MCF 10A (cell line): ENCODE measurements at regions not wholly inside any gene's neighbourhood (a gene's known extent, or its start where the extent isn't known, plus 50 kb on each side); places are given as distances from the start of the nearest gene placed in this dataset.

Experiments
- BruUV-seq: library from RNA; stranded (reverse); fragments of 400-500 nt; replicated peaks from 2 replicates; lab custom pipeline; 2021; lab: Mats Ljungman, UMichigan
- CTCF ChIA-PET: fragments of 300-600 bp; sonication (Branson Sonifier 250); formaldehyde crosslinking; extraction: SDS; loops from one replicate; lab custom pipeline; 2021; ENCODE audit warnings: antibody characterized with exemption, inconsistent platforms; lab: Yijun Ruan, JAX
- POLR2A ChIA-PET: fragments of 300-600, 350-650 bp; sonication (Branson Sonifier 250); formaldehyde crosslinking; extraction: SDS; loops from one replicate; lab custom pipeline; 2020; ENCODE audit warnings: antibody characterized with exemption, inconsistent platforms; lab: Yijun Ruan, JAX
- DNase-seq: peaks from one replicate; pipeline ENCODE4 v3.0.0-alpha.2; 2018; ENCODE audit not compliant: unreplicated experiment
- H3K27ac Mint-ChIP-seq: one replicate; pipeline ENCODE4 v1.8.0; 2022; ENCODE audit warnings: mild to moderate bottlenecking, low read depth, mixed read lengths; ENCODE audit not compliant: unreplicated experiment
- H3K27me3 Mint-ChIP-seq: one replicate; pipeline ENCODE4 v1.8.0; 2022; ENCODE audit warnings: mixed read lengths; ENCODE audit not compliant: insufficient read depth, unreplicated experiment
- H3K36me3 Mint-ChIP-seq: one replicate; pipeline ENCODE4 v1.8.0; 2022; ENCODE audit warnings: mild to moderate bottlenecking, moderate library complexity, mixed read lengths; ENCODE audit not compliant: insufficient read depth, unreplicated experiment
- H3K4me1 Mint-ChIP-seq: one replicate; pipeline ENCODE4 v1.8.0; 2022; ENCODE audit warnings: mixed read lengths; ENCODE audit not compliant: insufficient read depth, unreplicated experiment
- H3K4me3 Mint-ChIP-seq: one replicate; pipeline ENCODE4 v1.8.0; 2022; ENCODE audit warnings: mild to moderate bottlenecking, moderate library complexity, mixed read lengths; ENCODE audit not compliant: unreplicated experiment
- H3K9me3 Mint-ChIP-seq: one replicate; pipeline ENCODE4 v1.8.0; 2022; ENCODE audit warnings: mixed read lengths; ENCODE audit not compliant: unreplicated experiment
- intact Hi-C: fragments of 100-400 bp; cut with micrococcal nuclease; formaldehyde crosslinking; loops from 2 replicates; pipeline ENCODE4 v1.14.1; 2022
- TF ChIP-seq, protein P1 (sequence below): fragments of 200-600 bp; IDR thresholded peaks from one replicate; pipeline ENCODE4 v1.8.0; 2022; ENCODE audit warnings: antibody characterized with exemption, mild to moderate bottlenecking; ENCODE audit not compliant: unreplicated experiment

- BruUV-seq: no TSS peak
These were observed 56.5 kb upstream of the AMN1 start for GRCh38 chr12:31785318-31785717.

DNA sequence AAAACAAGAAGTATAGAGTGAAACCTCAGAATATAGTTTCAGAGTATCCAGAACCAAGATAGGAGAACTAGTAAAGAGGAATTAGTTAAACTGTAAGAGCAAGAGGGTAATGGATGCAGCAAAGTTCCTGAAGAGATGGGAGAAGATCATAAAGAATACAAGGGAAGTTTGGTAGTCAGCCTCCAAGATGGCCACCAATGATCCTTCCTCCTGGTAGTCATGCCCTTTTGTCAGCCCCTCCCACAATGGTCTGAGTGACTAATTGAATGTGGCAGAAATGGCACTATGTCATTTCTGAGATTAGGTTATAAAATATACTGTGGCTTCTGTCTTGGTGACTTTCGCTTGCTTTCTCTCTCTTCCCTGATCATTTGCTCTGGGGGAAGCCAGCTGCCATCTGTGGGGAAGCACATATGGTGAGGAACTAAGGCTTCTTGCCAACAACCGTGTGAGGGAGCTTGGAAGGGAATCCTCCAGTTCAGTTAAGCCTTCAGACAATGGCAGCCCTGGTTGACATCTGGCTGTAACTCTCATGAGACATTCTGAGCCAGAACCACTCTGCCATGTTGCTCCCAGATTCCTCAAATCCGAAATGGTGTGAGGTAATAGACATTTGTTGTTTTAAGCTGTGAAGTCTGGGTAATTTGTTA is 55.3 kb upstream of the AMN1 start:
- Mint-ChIP-seq H3K4me3 (no peak overlapping the region), H3K4me1 (no peaks in the 10 kb centered on the region), H3K36me3 (no peaks in the 10 kb centered on the region), H3K27ac (no peak overlapping the region), H3K27me3 (no peaks in the 10 kb centered on the region), H3K9me3 (peaks cover 11% of the 10 kb centered on the region)
- intact Hi-C loops: no loop called here
- TF ChIP-seq, protein P1, sequence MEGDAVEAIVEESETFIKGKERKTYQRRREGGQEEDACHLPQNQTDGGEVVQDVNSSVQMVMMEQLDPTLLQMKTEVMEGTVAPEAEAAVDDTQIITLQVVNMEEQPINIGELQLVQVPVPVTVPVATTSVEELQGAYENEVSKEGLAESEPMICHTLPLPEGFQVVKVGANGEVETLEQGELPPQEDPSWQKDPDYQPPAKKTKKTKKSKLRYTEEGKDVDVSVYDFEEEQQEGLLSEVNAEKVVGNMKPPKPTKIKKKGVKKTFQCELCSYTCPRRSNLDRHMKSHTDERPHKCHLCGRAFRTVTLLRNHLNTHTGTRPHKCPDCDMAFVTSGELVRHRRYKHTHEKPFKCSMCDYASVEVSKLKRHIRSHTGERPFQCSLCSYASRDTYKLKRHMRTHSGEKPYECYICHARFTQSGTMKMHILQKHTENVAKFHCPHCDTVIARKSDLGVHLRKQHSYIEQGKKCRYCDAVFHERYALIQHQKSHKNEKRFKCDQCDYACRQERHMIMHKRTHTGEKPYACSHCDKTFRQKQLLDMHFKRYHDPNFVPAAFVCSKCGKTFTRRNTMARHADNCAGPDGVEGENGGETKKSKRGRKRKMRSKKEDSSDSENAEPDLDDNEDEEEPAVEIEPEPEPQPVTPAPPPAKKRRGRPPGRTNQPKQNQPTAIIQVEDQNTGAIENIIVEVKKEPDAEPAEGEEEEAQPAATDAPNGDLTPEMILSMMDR: no peak
- DNase-seq: no peak
- ChIA-PET CTCF (no interaction called here), POLR2A (no interaction called here)
- no TSS peak for BruUV-seq

More at GRCh38 chr12:31785318-31785717, 56.5 kb upstream of the AMN1 start:
- TF ChIP-seq, protein P1: no peak
- no peaks in the 10 kb centered on the region for H3K4me1 Mint-ChIP-seq
- H3K4me3 Mint-ChIP-seq: no peak overlapping the region
- intact Hi-C loops: no loop called here
- ChIA-PET POLR2A (no interaction called here), CTCF (interaction anchor here (0.6 to 1.0 kb wide), 3 partner anchors 11 to 527 kb away, joined by 3 to 4 read pairs (median 3); no protein-coding TSS in a partner anchor)
- H3K27me3 Mint-ChIP-seq: no peaks in the 10 kb centered on the region
- no peak for DNase-seq
- H3K27ac Mint-ChIP-seq: no peak overlapping the region
- peaks cover 11% of the 10 kb centered on the region for H3K9me3 Mint-ChIP-seq
- H3K36me3 Mint-ChIP-seq: no peaks in the 10 kb centered on the region

DNA sequence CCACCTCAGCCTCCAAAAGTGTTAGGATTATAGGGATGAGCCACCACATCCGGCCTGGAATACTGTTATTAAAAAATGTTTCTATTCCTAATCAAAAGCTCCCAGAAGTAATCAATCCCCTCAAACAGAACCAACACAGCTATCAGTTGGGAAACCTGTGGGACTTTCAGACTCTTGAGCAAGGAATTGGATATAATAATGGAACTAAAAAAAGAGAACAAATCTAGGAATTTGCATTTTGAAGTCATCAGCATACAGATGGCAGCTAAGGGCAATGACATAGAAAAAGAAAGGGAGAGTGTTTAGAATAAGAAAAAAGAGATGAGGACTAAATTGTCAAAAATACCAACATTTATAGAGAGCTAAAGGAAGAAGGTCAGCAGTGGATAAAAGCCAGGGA is 54.7 kb upstream of the AMN1 start:
- CTCF ChIA-PET: interaction anchor here (1.3 kb wide), 1 partner anchor 10 kb away, joined by 3 read pairs; no protein-coding TSS in a partner anchor
- Mint-ChIP-seq H3K9me3 (peaks cover 11% of the 10 kb centered on the region), H3K4me1 (no peaks in the 10 kb centered on the region), H3K36me3 (no peaks in the 10 kb centered on the region), H3K27me3 (no peaks in the 10 kb centered on the region), H3K27ac (no peak overlapping the region), H3K4me3 (no peak overlapping the region)
- no TSS peak for BruUV-seq
- no peak for DNase-seq
- intact Hi-C loops: no loop called here
- POLR2A ChIA-PET: interaction anchor here (0.5 kb wide), 1 partner anchor 324 kb away, joined by 3 read pairs; no protein-coding TSS in a partner anchor
- TF ChIP-seq, protein P1: no peak

DNA sequence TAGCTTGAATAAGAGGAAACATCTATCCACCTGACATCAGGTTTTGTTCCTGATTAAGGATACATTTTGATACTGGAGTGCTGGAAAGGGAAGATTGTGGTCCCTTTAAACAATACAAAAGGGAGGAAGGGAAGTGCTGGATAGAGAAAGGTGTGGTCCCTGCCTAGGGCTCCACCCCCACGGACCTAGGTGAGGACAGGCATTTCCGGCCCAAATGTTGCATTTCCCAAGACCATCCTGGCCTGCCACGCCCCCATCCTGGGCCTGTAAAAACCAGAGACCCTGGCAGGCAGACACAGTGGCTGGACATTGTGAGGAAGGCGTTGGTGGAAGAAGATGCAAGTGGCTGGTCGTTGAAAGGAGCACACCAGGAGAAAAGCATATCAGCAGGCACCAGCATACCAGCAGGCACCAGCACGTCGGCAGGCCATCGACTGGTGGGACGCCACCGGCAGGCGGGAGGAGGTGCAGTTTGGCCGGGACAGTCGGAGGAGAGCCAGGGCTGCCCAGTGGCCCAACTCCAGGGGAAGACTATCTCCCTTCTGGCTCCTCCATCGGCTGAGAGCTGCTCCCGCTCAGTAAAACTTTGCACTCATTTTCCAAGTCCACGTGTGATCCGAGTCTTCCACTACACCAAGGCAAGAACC is 53.2 kb upstream of the AMN1 start:
- no peak overlapping the region for H3K27ac Mint-ChIP-seq
- H3K9me3 Mint-ChIP-seq: peaks cover 11% of the 10 kb centered on the region
- CTCF ChIA-PET: interaction anchor here (0.6 to 1.3 kb wide), 3 partner anchors 11 to 1061 kb away, joined by 3 read pairs; no protein-coding TSS in a partner anchor
- H3K4me3 Mint-ChIP-seq: no peak overlapping the region
- intact Hi-C loops: no loop called here
- no peaks in the 10 kb centered on the region for H3K36me3 Mint-ChIP-seq
- DNase-seq: no peak
- H3K27me3 Mint-ChIP-seq: no peaks in the 10 kb centered on the region
- TF ChIP-seq, protein P1: no peak
- POLR2A ChIA-PET: no interaction called here
- H3K4me1 Mint-ChIP-seq: no peaks in the 10 kb centered on the region
- BruUV-seq: no TSS peak
